GM18511 (cell line): ENCODE measurements at regions not wholly inside any gene's neighbourhood (a gene's known extent, or its start where the extent isn't known, plus 50 kb on each side); places are given as distances from the start of the nearest gene placed in this dataset.
"Not testable (repeated sequence)": the region's sequence is repeated elsewhere in the genome, so short reads cannot be mapped to it uniquely, and the experiment has no call there.

Source experiments
- ATAC-seq: cut with Tn5 transposase; IDR thresholded peaks from one replicate; pipeline ENCODE4 v1.9.1; 2021; ENCODE audit warnings: mild to moderate bottlenecking, moderate library complexity; ENCODE audit not compliant: unreplicated experiment

DNA sequence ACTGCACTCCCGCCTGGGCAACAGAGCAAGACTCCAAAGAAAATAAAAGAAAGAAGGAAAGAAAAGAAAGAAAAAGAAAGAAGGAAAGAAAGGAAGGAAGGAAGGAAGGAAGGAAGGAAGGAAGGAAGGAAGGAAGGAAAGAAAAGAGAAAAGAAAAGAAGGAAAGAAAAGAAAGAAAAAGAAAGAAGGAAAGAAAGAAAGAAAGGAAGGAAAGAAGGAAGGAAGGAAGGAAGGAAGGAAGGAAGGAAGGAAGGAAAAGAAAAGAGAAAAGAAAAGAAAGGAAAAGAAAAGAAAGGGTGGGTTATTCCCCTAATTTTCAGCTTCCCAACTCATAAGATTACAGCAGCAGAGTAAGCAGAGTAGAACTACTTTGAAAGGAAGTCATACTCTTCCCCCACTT is 64.4 kb downstream of the TMEM200C start:
- ATAC-seq, result not testable (repeated sequence)

GRCh38 chr18:5828913-5829312 is 66.4 kb downstream of the TMEM200C start:
- no peak for ATAC-seq

- no peak for ATAC-seq
Measured at GRCh38 chr18:5825663-5826062, 69.7 kb downstream of the TMEM200C start.

DNA sequence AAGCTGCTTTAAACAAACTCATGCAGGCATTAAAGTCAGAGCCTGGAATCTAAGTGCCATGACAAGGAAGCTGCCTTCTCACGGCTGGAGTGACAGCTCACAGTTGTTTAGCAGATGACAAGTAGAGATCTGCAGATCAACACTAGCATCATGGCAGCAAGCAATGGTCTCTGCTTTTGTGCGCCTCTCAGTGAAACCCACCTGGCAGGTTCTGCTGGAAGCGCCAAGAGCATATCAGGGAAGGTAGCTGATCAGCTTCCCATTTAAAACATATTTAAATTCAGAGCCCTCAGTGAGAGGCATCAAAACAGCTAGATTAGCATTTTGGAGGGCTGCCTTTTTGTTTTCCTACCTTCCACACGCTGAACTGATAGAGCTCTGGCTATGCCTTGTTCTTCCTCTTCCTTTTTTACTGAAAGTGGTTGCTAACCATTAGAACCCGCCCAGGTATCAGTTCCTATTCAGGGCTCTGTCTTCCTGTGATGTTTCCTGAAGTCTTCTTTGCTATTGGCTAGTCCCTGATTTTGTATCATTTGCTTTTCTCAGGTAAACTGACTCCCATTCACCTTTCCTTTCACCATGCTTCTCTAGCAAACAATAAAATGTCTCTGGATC is 70.8 kb downstream of the TMEM200C start:
- ATAC-seq, result no peak

- no peak for ATAC-seq
Measured at GRCh38 chr18:5817816-5818215, 77.5 kb downstream of the TMEM200C start.

- no peak for ATAC-seq
Measured at GRCh38 chr18:5806860-5807259, 88.5 kb downstream of the TMEM200C start.

DNA sequence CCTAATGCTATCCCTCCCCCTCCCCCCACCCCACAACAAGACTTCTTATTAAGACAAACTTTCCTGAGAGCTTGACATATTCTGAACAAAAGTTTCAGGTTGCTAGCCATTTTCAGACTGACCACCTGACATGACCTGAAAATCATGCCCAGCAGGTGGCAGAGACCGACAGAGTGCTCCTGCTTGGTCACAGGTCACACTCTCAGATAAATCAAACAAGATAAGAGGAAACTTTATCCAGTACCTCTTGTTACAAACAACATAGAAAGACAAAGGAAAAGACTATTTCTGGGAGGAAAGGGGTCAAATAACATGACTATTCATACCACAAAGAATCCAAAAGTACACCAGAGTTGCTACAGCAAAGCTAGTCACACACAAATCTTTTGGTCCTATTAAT is 107.4 kb downstream of the TMEM200C start:
- ATAC-seq, result no peak

DNA sequence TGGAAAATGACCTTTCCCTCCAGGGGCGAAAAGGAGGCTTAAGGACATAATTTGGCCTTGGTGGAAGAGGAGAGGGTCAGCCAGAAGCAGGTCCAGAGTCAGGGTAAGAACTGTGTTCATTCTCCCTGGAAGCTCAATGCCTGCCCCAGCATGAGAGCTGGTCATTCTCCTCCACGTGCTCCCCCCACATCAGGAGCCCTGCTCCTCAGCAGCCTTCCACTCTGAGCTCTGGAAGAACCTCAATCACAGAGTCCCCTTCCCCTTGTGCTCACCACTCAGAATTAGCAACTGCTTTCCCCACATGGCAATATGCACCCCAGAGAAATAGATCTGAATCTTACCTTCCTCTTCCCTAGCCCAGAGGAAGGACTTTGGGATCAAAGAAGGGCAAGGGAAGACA is 115.4 kb downstream of the TMEM200C start:
- ATAC-seq, result no peak

GRCh38 chr18:5772306-5773105 is 122.8 kb downstream of the TMEM200C start:
- ATAC-seq, result no peak

DNA sequence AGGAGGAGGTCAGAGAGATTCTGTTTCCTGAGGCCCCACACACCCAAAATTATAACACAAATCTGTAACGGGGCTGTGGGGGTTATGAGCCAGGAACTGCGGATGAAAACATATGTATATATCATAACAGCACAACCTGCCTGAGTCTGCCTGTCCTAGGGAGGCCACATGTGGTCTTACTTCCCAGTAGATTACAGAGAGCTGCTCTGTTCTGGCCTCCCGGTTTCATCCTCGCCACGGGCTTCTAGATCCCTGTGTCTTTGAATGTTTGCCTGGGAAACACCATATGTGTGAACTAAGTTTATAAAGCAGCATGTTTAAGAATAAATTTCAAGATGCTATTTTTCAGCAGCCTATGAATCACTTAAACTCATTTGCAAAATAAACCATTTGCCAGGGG is 124.0 kb downstream of the TMEM200C start:
- no peak for ATAC-seq

DNA sequence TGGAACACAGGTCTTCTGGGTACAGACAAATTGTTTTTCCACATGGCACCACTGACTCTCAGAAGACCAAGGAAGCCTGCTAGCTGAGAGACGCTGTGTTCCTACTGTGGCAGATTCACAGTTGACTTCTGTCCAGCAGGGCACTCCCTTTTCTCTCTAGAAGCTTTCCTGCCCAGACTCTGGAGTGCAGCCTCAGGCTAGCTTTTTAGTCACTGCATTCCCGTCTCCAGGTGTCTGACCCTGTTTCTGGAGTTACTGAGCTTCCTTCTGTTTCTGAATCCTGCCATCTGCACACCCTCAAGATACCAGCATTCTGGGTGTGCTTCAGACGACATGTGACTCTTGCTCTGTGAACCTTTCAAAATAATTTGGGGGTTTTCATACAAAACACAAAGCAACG is 125.1 kb downstream of the TMEM200C start:
- ATAC-seq, result no peak

DNA sequence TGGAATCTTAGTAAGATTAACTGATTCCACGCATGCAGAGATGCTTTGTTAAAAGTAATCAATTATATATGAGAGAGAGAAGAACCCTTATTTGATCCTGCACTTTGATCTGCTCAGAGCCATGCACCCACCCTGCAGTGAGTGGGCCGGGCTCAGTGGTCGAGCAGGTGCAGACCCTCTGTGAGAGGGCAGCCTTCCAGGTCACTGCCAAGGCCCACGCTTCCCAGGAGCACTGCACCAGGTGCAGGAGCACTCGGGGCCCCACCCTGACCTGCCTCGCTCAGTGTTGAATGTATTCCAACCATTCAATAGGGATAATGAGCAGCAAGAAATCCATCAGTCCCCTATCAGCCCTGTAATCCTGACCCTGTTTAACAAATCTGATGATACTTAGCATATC is 126.9 kb downstream of the TMEM200C start:
- no peak for ATAC-seq

DNA sequence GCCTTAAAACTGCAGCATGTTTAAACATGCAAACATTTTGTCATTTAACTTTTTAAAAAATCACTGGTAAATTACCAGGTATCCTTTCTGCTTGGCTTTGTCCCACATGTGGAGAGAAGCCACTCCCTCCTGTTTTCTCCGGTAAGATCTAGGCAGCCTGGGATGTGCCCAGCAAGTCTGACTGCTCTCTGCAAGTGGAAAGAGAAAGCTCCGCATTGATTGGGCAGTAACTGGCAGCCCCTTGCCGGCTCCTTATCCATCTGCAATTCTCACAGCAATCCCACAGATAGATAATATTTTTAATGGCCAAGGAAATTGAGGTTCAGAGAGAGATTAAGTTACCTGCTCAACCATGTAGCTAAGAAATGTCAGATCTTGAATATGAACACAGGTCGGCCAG is 136.1 kb downstream of the TMEM200C start:
- no peak for ATAC-seq

GRCh38 chr18:5756823-5757222 is 138.5 kb downstream of the TMEM200C start:
- ATAC-seq, result no peak

DNA sequence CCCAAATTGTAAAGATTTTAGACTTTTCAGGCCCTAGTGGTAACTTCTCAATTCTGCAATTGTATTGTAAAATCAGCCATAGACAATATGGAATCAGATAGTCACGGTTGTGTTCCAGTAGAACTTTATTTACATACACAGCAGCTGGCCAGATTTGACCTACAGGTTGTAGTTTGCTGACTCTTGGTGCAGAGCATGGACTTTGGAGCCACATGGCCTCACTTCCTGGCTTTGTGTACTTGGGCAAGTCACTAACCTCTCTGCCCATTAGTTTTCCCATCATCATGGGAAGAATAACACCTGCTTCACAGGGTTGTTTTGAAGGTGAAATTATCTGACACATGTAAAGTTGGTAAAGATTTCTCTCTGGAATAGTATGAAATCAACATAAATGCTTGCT is 147.6 kb downstream of the TMEM200C start:
- no peak for ATAC-seq

GRCh38 chr18:5746844-5747243 is 148.5 kb downstream of the TMEM200C start:
- ATAC-seq, result no peak

GRCh38 chr18:5744659-5745058 is 150.7 kb downstream of the TMEM200C start:
- no peak for ATAC-seq

DNA sequence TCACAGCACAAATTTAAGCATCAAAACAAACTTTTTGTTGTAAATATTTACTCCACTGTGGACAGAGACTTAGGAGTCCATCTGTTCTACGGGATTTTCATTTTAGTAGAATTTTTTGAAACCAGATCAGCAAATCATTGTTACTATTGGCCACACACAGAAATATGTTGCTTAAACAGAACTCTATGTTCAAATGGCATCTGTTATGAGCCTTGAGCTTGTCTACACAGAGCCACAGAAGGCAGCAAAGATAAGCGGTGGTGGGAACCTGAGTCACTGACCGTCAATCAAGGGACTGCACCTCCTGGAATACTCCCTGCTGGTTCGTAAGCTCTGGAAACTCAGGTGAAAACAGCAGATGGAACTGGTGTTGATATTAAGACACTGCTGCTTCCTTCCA is 156.8 kb downstream of the TMEM200C start:
- no peak for ATAC-seq

- ATAC-seq, result no peak
Measured at GRCh38 chr18:5732318-5732717, 163.0 kb downstream of the TMEM200C start.

GRCh38 chr18:5729983-5730699 is 165.2 kb downstream of the TMEM200C start:
- ATAC-seq, result no peak

DNA sequence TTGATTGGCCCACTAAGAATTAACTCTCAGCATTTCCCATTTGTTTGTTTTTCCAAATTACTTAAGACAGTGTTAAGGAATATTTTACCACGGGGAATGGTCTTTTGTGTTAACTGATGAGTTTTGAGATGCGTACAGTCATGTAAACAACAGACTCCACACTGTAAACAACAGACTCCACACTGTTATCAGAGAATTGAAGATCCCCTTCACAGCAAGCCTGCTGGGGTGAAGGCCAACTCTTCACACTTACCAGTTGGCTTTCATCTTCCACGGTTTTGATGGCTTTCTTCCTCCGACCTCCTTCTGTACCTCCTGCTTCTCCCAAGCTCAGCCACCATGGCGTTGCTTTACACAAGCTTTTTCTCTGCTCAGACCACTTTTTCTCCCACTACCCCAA is 166.8 kb downstream of the TMEM200C start:
- ATAC-seq, result no peak

GRCh38 chr18:5726011-5726410 is 169.3 kb downstream of the TMEM200C start:
- ATAC-seq, result no peak
